HG02642 (cell line): ENCODE measurements at regions not wholly inside any gene's neighbourhood (a gene's known extent, or its start where the extent isn't known, plus 50 kb on each side); places are given as distances from the start of the nearest gene placed in this dataset.

Experiments
- ATAC-seq: cut with Tn5 transposase; IDR thresholded peaks from one replicate; pipeline ENCODE4 v1.9.1; 2021; ENCODE audit warnings: mild to moderate bottlenecking; ENCODE audit not compliant: unreplicated experiment, poor library complexity

DNA sequence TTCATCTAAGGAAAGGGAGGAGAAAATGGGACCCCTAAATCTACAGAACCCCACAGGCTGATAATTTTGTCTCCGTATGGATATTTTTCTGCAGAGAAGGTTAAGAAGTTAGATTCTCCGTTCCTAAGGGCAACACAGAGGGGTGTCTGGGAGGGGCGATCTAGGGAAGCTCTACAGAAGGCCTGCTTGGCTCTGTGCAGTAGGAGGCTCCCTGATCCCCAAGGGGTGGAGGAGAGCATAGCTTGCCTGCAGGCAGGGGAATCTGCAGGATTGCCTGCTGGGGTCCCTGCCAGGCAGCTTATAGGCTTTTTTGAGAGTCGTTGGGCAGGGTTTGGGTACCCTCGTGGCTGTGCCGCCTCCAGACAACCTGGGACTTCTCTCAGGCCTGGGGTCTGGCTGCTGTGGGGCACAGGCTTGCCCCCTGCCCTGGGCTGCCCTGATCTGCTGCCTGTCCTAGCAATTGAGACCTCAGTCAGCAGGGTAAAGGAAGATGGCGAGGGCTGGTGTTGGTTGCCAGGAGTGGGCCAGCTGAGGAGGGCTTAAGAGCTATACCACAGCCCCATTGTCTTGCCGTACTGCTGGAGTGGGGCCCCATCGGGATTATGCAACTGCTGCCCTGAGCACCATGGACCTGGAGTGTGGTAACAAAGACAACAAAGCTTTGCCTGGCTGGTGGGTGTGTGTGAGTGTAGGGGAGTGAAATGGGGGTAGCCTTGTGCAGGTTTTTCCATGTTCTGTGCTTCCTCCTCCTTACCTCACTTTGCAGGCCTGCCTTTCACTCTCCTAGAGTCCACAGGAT, 74.1 kb downstream of the EFNB1 start:
- no peak for ATAC-seq

- ATAC-seq, result no peak
Measured at GRCh38 chrX:68901519-68901918, 72.7 kb downstream of the EFNB1 start.

- ATAC-seq, result no peak
Measured at GRCh38 chrX:68898598-68898997, 69.8 kb downstream of the EFNB1 start.

DNA sequence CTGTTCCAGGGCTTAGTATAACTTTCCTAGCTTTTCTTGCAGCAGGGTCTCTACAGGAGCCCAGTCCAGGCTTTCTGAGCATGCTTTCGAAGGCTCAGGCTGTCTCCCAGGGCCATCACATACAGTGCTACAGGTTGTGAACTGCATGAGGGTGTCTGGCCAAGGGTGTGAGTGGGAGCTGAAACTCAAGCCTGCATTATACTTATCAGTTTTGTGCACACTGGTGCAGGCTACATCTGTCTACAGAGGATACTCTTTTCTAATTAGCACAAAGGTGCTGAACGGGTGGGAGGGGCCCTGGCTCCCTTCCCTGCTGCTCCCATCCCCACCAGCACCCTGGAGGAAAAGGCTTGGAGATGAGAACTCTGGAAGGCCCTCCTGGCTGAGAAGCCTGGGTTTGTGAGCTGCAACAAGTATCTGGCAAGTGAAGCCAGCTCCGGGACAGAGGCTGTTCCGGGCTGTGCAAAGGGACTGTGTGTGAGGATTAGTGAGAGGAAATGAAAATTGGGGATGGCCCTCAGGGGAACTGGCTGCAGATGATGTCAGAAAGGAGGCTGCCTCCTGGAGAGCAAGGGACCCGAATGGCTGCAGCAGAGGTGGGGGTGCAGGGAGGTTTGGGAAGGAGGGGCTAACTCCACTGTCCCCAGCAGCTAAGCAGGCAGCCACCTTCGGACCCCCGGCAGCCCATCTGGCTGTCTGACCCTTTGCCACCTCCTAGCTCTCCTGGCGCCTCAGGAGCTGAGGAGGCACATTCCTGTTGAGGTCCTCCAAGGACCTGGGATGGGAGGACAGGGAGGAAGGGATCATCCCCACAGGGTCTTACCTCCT, 68.5 kb downstream of the EFNB1 start:
- ATAC-seq, result no peak

- no peak for ATAC-seq
Measured at GRCh38 chrX:68896581-68896980, 67.8 kb downstream of the EFNB1 start.

DNA sequence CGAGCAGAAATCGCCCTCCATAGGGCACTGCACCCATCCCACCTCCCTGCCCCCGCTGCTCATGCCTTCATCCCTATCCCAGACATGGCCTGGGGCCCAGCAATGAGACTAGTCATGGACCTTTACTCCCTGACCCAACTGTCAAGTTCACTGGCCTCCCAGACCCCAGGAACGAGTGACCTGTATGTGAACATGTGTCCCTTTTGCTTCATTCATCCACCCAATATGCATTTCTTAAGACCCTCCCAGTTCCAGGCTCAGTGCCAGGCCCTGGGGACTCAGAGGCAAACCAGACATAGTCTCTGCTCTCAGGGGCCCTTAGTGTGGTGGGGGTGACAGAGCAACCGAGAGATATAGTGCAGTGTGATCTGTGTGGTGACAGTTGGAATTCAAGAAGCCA, 67.0 kb downstream of the EFNB1 start:
- no peak for ATAC-seq

DNA sequence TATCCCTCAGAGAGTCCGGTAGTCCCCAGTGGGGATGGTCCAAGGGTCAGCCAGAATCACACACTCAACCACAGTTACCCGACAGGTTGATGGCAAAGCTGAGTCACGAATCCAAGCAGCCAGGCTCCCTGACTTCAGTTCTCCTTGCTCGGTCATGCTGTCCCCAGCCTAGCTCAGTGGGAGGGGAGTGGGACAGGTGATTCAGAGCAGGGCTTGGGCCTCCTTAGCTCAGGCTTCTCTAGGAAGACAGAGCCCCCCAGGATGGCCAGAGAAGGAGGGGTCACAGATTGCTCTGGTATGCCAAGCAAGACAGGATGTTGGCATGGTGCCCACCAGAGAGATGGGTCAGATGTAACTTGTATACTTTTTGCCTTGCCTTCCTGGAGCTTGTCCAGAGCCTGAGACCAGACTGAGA, 66.5 kb downstream of the EFNB1 start:
- ATAC-seq, result no peak

DNA sequence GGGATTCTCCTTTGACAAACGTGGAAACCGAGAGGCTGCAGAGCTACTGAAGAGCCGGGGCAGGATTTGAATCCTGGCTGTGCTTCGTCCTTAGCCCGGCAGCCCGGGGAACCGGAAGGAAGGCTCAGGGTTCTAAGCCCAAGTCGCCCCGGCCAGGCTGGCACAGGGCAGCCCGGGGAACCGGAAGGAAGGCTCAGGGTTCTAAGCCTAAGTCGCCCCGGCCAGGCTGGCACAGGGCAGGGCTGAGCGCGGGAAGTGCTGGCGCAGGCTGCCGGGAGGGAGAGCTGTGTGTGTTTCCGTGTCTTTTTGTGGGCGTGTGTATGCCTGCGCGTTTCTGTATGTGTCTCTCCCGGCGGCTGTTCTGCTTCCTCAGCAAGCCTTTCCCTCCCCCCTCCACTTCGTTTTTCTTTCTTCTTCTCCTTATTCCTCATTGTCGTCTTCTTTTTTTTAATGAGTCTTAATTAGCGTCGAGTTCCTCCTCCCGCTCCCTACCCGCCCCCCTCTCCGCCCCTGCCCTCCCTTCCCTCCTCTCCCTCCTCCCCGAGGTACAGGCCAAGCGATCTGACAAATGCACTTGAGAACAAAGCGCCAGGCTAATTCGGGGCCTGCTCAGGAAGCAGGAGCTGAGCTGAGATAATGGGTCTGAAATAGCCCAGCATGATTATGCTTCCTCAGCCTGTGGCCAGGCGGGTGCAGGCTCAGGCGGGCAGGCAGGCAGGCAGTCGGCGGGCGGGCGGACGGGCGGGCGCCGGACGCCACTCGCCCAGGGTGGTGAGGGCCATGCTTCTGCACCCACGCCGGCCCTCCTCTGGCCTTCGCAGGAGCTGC, 65.9 kb downstream of the EFNB1 start:
- no peak for ATAC-seq

DNA sequence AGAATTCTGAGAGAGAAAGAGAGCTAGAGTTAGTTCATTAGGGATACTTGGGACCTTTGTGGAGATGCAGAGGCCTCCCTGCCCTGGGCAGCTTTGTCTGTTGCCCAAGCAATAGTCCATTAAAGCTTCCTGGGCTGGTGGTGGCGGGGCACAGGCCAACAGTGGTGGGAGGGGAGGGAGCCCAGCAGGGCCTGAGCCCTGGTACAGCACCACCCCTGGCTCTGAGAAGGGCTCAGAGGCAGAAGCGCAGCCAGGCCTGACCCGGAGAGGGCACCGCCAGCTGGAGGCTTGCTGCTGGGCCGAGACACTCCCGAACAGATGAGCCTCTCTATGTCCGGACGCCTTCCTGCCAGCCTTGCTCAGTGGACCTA, 65.3 kb downstream of the EFNB1 start:
- ATAC-seq, result no peak

GRCh38 chrX:68892651-68893050, 63.8 kb downstream of the EFNB1 start:
- no peak for ATAC-seq

DNA sequence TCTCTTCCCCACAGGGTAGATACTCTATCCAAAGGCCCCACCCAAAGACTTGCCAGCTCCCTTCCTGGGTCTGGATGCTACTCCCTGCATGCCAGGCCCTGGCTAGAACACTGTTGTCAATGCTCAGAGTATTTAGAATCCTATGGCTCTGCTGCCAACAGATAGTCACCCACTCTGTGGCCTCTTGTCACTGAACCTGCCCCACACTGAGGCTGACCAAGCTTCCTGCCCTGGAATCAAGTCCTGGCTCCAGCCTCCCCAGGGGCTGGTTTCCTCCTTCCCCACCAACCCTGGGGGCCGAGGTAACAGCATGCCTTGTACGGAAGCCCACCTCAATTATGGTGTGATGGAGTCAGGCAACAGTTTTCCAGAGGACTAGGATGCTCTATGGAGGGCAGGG, 63.3 kb downstream of the EFNB1 start:
- ATAC-seq, result no peak
